NCI-H2196 treated with DMSO at 0.1 percent for 48 hours (cell line): ENCODE measurements at regions not wholly inside any gene's neighbourhood (a gene's known extent, or its start where the extent isn't known, plus 50 kb on each side); places are given as distances from the start of the nearest gene placed in this dataset.

Experiments
- DNase-seq: peaks from one replicate; lab custom pipeline; 2025; ENCODE audit not compliant: unreplicated experiment; lab: John Stamatoyannopoulos, UW

DNA sequence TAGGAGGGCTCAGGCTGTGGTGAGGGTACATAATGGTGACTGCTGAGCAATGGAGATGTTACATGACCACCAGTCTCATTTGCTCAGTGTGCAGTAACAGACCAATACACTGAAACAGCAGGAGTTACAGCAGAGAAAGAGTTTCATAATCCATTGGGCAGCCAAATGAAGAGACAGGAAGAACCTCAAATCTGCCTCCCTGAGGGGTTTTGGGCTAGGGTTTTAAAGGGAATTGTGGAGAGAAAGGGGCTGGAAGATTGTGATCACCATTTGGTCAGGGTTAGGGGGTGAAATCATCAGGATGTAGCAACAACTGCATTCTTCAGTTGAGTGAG lies 838.3 kb downstream of the GRID1 start:
- DNase-seq = no peak

GRCh38 chr10:85531706-85532105 lies 834.9 kb downstream of the GRID1 start:
- DNase-seq = no peak

GRCh38 chr10:85532773-85533172 lies 833.8 kb downstream of the GRID1 start:
- DNase-seq = no peak

DNA sequence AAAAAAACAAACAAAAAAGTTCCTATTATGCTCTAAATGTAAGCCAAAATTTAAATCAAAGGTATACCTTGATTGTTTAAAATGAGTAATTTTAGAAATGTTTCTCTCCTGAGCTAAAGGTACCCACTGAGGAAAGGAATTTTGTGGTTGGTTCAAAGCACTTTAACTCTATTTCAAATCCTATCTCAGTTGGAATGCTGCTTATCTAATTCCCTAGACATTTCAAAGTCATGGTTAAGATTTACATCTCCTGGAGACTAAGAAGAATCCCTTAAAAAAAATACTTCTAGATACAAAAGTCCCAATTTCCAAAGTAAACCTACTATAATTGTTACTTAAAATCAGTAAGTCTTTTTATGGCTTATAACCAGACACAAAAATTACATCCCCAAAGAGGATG lies 830.7 kb downstream of the GRID1 start:
- DNase-seq = no peak

GRCh38 chr10:85537561-85537960 lies 829.0 kb downstream of the GRID1 start:
- DNase-seq = no peak

GRCh38 chr10:85538601-85539000 lies 828.0 kb downstream of the GRID1 start:
- no peak for DNase-seq

DNA sequence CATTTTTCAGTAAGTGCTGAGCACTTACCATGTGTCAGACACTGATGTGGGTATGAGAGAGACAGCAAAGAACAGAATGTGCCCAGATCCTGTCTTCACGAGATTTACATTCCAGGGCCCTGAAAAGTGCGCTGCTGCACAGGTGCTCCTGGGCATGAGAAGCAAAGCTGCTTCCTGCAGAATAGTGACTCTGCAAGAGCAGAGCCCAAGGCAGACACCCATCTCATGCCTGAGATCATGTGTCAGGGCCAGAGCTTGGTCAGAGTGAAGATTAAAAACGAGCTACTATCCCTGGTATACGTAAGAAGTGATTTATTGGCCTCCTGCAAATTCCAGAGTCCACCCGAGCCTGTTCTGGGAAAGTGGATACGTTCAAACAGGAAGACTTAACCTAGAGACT lies 824.4 kb downstream of the GRID1 start:
- no peak for DNase-seq

DNA sequence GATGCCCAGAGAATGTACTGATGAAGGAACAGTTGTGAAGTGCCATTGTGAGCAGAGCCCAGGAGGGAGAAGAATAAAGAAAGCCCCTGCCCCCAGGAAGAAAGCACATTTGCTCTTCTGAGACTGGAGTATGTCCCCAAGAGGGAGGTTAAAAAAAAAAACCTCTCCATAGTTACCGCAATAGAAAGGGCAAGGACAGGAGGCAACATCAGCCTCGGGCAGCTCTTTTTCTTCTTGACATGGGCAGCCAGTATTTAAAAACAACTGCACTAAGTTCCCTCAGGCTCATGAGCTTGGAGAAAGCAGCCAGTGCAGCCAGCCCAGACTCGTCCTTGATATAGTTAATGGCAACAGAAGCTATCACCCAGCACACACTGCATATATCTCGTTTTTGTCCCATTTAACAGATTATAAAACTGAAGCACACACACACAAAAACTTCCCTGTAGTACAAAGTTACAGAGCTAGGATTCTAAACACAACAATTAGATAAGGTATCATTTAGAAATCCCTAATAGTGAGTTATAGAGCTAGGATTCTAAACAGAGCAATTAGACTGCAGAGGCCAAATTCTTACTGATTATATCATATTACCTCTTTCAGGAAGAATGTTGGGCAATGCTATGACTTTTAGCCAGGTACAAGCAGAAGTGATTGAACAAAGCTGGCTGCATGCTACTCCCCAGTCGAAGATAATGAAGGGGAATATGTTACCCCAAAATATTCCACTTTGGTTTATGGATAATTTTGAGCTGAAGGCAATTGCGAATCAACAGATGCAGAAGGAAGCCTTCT lies 823.5 kb downstream of the GRID1 start:
- no peak for DNase-seq

GRCh38 chr10:85544956-85545355 lies 821.6 kb downstream of the GRID1 start:
- DNase-seq = no peak

DNA sequence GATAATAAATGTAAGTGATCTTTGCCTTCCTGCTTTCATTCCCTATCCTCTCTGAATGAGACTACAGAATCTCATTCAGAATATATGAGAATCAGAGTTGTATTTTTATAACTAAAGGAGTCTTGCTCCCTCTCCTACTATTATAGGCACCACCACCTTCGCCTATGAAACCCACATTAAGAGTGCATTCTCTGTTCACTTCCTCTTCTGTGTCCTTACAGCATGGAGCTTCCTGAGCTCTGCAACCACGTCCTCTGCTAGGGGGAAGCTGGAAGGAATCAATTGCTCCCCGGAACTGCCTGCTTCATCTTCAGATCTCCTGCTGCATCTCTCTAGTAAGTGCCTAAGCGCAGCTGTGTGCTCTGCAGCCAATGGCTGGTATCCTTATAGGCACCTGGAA lies 820.7 kb downstream of the GRID1 start:
- DNase-seq = no peak

- no peak for DNase-seq
Observed at GRCh38 chr10:85547460-85548023, 819.1 kb downstream of the GRID1 start.

- no peak for DNase-seq
Observed at GRCh38 chr10:85548034-85548433, 818.6 kb downstream of the GRID1 start.
